ENCODE measurements at regions not wholly inside any gene's neighbourhood (a gene's known extent, or its start where the extent isn't known, plus 50 kb on each side); places are given as distances from the start of the nearest gene placed in this dataset.

DNA sequence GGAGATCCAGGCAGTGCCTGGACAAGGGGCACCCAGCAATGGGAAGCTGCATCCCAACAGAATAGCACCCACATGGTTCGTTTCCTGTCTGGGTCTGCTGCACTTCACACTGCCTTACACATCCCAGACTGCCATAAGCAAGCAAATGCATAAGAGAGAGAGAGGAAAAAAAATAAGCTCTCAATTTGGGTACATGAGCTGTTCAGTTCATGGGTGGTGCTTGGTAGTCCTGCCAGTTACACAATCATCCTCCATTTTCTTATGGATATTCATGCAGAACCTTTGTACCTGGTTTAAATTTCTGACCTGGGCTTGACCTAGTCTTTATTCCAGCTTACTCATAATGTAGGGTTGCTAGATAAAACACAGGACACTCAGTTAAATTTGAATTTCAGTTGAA lies 733.6 kb downstream of the TNS3 start:
- no peak for DNase-seq
- no peaks in the 10 kb centered on the region for H3K9me3 ChIP-seq
- H3K4me3 ChIP-seq: no peak overlapping the region
- intact Hi-C loops (cut with DNase I; ENCODE audit: low total_unique reads): no loop called here
- no peak overlapping the region for H3K27ac ChIP-seq
- no peaks in the 10 kb centered on the region for H3K4me1 ChIP-seq
- no peaks in the 10 kb centered on the region for H3K27me3 ChIP-seq
- no peaks in the 10 kb centered on the region for H3K36me3 ChIP-seq
- TF ChIP-seq POLR2A (IDR thresholded peaks at IDR 0.05): no peak
- TF ChIP-seq, protein P1, sequence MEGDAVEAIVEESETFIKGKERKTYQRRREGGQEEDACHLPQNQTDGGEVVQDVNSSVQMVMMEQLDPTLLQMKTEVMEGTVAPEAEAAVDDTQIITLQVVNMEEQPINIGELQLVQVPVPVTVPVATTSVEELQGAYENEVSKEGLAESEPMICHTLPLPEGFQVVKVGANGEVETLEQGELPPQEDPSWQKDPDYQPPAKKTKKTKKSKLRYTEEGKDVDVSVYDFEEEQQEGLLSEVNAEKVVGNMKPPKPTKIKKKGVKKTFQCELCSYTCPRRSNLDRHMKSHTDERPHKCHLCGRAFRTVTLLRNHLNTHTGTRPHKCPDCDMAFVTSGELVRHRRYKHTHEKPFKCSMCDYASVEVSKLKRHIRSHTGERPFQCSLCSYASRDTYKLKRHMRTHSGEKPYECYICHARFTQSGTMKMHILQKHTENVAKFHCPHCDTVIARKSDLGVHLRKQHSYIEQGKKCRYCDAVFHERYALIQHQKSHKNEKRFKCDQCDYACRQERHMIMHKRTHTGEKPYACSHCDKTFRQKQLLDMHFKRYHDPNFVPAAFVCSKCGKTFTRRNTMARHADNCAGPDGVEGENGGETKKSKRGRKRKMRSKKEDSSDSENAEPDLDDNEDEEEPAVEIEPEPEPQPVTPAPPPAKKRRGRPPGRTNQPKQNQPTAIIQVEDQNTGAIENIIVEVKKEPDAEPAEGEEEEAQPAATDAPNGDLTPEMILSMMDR (IDR thresholded peaks at IDR 0.05): no peak

DNA sequence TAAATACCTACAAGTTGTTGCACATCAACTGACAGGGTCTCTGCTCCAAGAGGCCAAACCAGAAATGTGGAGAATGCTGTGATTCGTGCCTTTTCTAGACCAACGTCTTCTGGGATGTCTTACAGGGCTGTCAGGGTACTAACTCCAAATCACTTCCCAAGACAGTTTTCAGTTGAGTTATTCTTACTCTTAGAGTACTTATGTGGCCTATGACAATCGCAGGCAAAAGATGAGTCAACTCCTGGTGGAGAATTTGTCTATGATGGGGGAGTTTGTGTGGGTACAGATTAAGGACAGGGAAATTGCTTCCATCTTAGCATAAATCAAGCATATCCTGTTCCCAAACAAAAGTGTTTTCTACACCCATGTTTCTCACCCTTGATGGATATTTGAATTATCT lies 734.8 kb downstream of the TNS3 start:
- H3K4me3 ChIP-seq: no peak overlapping the region
- intact Hi-C loops (cut with DNase I; ENCODE audit: low total_unique reads): no loop called here
- TF ChIP-seq, protein P1 (IDR thresholded peaks at IDR 0.05): no peak
- TF ChIP-seq POLR2A (IDR thresholded peaks at IDR 0.05): no peak

DNA sequence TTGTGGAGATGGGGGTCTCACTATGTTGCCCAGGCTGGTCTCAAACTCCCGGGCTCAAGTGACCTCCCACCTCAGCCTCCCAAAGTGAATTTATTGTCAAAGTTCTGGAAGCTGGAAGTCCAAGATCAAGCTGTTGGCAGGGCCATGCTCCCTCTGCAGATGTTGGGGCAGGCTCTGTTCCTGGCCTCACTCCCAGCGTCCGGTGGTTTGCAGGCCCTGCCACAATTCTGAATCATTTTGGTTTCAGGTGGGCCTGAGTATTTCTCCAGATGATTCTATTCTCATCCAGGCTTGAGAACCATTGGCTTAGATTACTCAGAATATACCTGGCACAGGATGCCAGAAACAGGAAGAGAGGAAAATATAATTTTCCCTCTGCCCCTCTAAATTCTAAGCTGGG lies 737.4 kb downstream of the TNS3 start:
- TF ChIP-seq POLR2A (IDR thresholded peaks at IDR 0.05): no peak
- no peaks in the 10 kb centered on the region for H3K36me3 ChIP-seq
- H3K27ac ChIP-seq: no peak overlapping the region
- H3K4me1 ChIP-seq: no peaks in the 10 kb centered on the region
- DNase-seq: no peak
- intact Hi-C loops (cut with DNase I; ENCODE audit: low total_unique reads): no loop called here
- H3K9me3 ChIP-seq: no peaks in the 10 kb centered on the region
- H3K27me3 ChIP-seq: no peaks in the 10 kb centered on the region
- H3K4me3 ChIP-seq: no peak overlapping the region

More for the DNA sequence above, 734.8 kb downstream of the TNS3 start:
- DNase-seq: no peak
- Histone ChIP-seq H3K27me3 (no peaks in the 10 kb centered on the region), H3K27ac (no peak overlapping the region), H3K4me1 (no peaks in the 10 kb centered on the region), H3K9me3 (no peaks in the 10 kb centered on the region), H3K36me3 (no peaks in the 10 kb centered on the region)

DNA sequence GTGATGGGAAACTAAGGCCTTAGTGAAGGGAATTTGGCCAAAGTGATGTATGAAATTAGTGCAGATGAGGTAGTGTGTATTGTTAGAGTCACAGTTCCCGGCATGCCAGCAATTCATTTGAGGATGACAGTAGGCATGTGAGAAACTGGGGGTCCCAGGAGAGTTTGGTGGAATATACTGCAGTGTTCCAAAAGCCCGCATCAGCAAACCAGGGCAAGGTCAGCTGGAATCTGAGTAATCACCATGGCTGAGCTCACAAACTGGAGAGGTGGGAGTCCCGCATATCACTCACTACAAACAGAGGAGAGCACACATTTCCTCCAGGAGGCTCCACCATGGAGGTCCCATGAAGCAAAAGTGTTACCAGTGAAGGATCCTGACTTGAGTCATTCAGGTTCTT lies 740.7 kb downstream of the TNS3 start:
- intact Hi-C loops (cut with DNase I; ENCODE audit: low total_unique reads): no loop called here
- Histone ChIP-seq H3K4me3 (no peak overlapping the region), H3K27ac (no peak overlapping the region), H3K36me3 (no peaks in the 10 kb centered on the region), H3K9me3 (no peaks in the 10 kb centered on the region), H3K4me1 (no peaks in the 10 kb centered on the region), H3K27me3 (no peaks in the 10 kb centered on the region)
- TF ChIP-seq, protein P1 (IDR thresholded peaks at IDR 0.05): no peak
- TF ChIP-seq POLR2A (IDR thresholded peaks at IDR 0.05): no peak
- no peak for DNase-seq

DNA sequence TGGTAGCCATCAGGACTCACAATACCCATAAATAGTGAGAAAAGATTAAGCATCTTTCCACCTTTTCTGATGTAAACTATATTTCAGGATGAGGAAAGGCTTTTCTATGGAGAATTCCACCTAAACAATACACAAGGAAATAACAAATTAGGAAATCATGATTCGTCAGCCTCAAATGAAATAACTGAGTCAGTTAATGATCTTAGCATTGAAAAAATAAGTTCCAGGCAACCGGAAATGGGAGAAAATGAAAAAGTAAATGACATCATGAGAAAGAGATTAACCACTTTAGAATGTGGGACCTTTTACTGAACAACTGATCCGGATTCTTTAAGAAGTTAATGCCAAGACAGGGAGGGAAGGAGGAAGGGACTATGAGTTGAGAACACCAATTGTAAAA lies 742.3 kb downstream of the TNS3 start:
- TF ChIP-seq POLR2A (IDR thresholded peaks at IDR 0.05): no peak
- TF ChIP-seq, protein P1 (IDR thresholded peaks at IDR 0.05): no peak
- Histone ChIP-seq H3K27me3 (no peaks in the 10 kb centered on the region), H3K36me3 (no peaks in the 10 kb centered on the region), H3K4me3 (no peak overlapping the region), H3K27ac (no peak overlapping the region), H3K4me1 (no peaks in the 10 kb centered on the region), H3K9me3 (no peaks in the 10 kb centered on the region)
- intact Hi-C loops (cut with DNase I; ENCODE audit: low total_unique reads): no loop called here
- DNase-seq: no peak

DNA sequence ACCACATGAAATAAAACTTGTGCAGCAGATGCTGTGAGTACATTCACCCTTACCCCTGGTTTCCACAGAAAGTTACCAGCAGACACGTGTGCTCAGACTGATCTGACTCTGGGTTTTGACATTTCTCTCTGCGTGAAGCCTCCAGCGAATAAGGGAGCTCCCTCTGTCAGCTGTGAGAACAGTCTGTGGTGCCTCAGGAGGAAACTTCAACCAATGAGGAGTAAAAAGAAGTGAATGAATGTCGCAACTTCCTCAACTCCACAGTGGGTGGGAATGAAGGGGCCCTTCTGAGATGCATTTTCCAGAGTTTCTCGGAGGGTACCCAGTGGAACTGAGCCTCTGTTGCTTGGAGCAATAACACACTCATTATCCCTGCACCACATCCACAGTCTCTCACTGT lies 743.4 kb downstream of the TNS3 start:
- no peak for DNase-seq
- Histone ChIP-seq H3K36me3 (no peaks in the 10 kb centered on the region), H3K27me3 (no peaks in the 10 kb centered on the region), H3K4me1 (no peaks in the 10 kb centered on the region), H3K27ac (no peak overlapping the region), H3K9me3 (no peaks in the 10 kb centered on the region), H3K4me3 (no peak overlapping the region)
- intact Hi-C loops (cut with DNase I; ENCODE audit: low total_unique reads): no loop called here
- TF ChIP-seq POLR2A (IDR thresholded peaks at IDR 0.05): no peak
- TF ChIP-seq, protein P1 (IDR thresholded peaks at IDR 0.05): no peak
